KMS-11 (cell line): ENCODE measurements at regions not wholly inside any gene's neighbourhood (a gene's known extent, or its start where the extent isn't known, plus 50 kb on each side); places are given as distances from the start of the nearest gene placed in this dataset.

Source experiments
- H2AFZ ChIP-seq: fragments of 200-600 bp; sonication (generic); 2 replicates; pipeline ENCODE4 v1.6.1; 2016; ENCODE audit warnings: antibody characterized with exemption, mixed run types, low read depth
- H3K27ac ChIP-seq: fragments of 200-600 bp; sonication (generic); 2 replicates; pipeline ENCODE4 v1.6.1; 2016; ENCODE audit warnings: mild to moderate bottlenecking, mixed run types
- H3K27me3 ChIP-seq: fragments of 200-600 bp; sonication (generic); 2 replicates; pipeline ENCODE4 v1.6.1; 2017; ENCODE audit warnings: mild to moderate bottlenecking, low read depth, mixed run types, moderate library complexity; ENCODE audit not compliant: insufficient read depth
- H3K36me3 ChIP-seq: fragments of 200-600 bp; sonication (generic); 2 replicates; pipeline ENCODE4 v1.6.1; 2017; ENCODE audit warnings: mild to moderate bottlenecking, mixed run types; ENCODE audit not compliant: insufficient read depth
- H3K4me1 ChIP-seq: fragments of 200-600 bp; sonication (generic); 2 replicates; pipeline ENCODE4 v1.6.1; 2016; ENCODE audit warnings: mild to moderate bottlenecking, low read depth, mixed run types; ENCODE audit not compliant: poor library complexity, severe bottlenecking
- H3K4me2 ChIP-seq: fragments of 200-600 bp; sonication (generic); 2 replicates; pipeline ENCODE4 v1.7.0; 2016; ENCODE audit warnings: mild to moderate bottlenecking, mixed run types
- H3K4me3 ChIP-seq: fragments of 200-600 bp; sonication (generic); IDR thresholded peaks from 2 replicates; pipeline ENCODE4 v1.6.1; 2017; ENCODE audit warnings: low read depth, low read length, mixed read lengths; ENCODE audit not compliant: insufficient read depth
- H3K79me2 ChIP-seq: fragments of 200-600 bp; sonication (generic); 2 replicates; pipeline ENCODE4 v1.6.1; 2016; ENCODE audit warnings: low read depth, mixed run types; ENCODE audit not compliant: insufficient read depth
- H3K9ac ChIP-seq: fragments of 200-600 bp; sonication (generic); 2 replicates; pipeline ENCODE4 v1.6.1; 2016; ENCODE audit warnings: mild to moderate bottlenecking, mixed run types
- H4K20me1 ChIP-seq: fragments of 200-600 bp; sonication (generic); 2 replicates; pipeline ENCODE4 v1.6.1; 2016; ENCODE audit warnings: mild to moderate bottlenecking, mixed run types; ENCODE audit not compliant: insufficient read depth
- CTCF ChIP-seq: fragments of 200-600 bp; sonication (generic); conservative IDR thresholded peaks from 2 replicates; pipeline ENCODE4 v1.6.1; 2017; ENCODE audit warnings: low read depth, mild to moderate bottlenecking, antibody characterized with exemption, low read length, moderate library complexity, mixed read lengths

GRCh38 chr11:97956904-97957303, 1063.8 kb upstream of the CNTN5 start:
- Histone ChIP-seq H3K27me3 (no peaks in the 10 kb centered on the region), H3K79me2 (no peaks in the 10 kb centered on the region), H3K4me2 (no peak overlapping the region), H3K4me1 (no peaks in the 10 kb centered on the region), H4K20me1 (no peaks in the 10 kb centered on the region), H3K27ac (no peak overlapping the region), H3K9ac (no peak overlapping the region), H3K36me3 (no peaks in the 10 kb centered on the region), H3K4me3 (no peak overlapping the region), H2AFZ (no peak overlapping the region)
- TF ChIP-seq CTCF: no peak

- no peaks in the 10 kb centered on the region for H3K4me1 ChIP-seq
- no peak for TF ChIP-seq CTCF
Measured at GRCh38 chr11:97961431-97961830, 1059.3 kb upstream of the CNTN5 start.

GRCh38 chr11:97962758-97963157, 1058.0 kb upstream of the CNTN5 start:
- Histone ChIP-seq H3K9ac (no peak overlapping the region), H3K4me3 (no peak overlapping the region), H4K20me1 (no peaks in the 10 kb centered on the region)

More at GRCh38 chr11:97961431-97961830, 1059.3 kb upstream of the CNTN5 start:
- Histone ChIP-seq H3K27ac (no peak overlapping the region), H2AFZ (no peak overlapping the region), H3K27me3 (no peaks in the 10 kb centered on the region), H3K4me3 (no peak overlapping the region), H3K36me3 (no peaks in the 10 kb centered on the region), H4K20me1 (no peaks in the 10 kb centered on the region), H3K9ac (no peak overlapping the region), H3K79me2 (no peaks in the 10 kb centered on the region), H3K4me2 (no peak overlapping the region)

GRCh38 chr11:97963528-97964331, 1057.0 kb upstream of the CNTN5 start:
- H3K4me1 ChIP-seq: no peaks in the 10 kb centered on the region
- no peaks in the 10 kb centered on the region for H3K36me3 ChIP-seq
- no peaks in the 10 kb centered on the region for H4K20me1 ChIP-seq
- no peak overlapping the region for H3K27ac ChIP-seq
- no peak overlapping the region for H3K4me2 ChIP-seq
- no peak overlapping the region for H3K9ac ChIP-seq
- H3K79me2 ChIP-seq: no peaks in the 10 kb centered on the region
- H3K4me3 ChIP-seq: no peak overlapping the region
- no peak overlapping the region for H2AFZ ChIP-seq
- TF ChIP-seq CTCF: no peak
- H3K27me3 ChIP-seq: no peaks in the 10 kb centered on the region

More at GRCh38 chr11:97962758-97963157, 1058.0 kb upstream of the CNTN5 start:
- no peak overlapping the region for H2AFZ ChIP-seq
- no peaks in the 10 kb centered on the region for H3K79me2 ChIP-seq
- no peak overlapping the region for H3K4me2 ChIP-seq
- TF ChIP-seq CTCF: no peak
- H3K4me1 ChIP-seq: no peaks in the 10 kb centered on the region
- H3K36me3 ChIP-seq: no peaks in the 10 kb centered on the region
- H3K27me3 ChIP-seq: no peaks in the 10 kb centered on the region
- no peak overlapping the region for H3K27ac ChIP-seq
